SK-N-SH (cell line): ENCODE measurements at regions not wholly inside any gene's neighbourhood (a gene's known extent, or its start where the extent isn't known, plus 50 kb on each side); places are given as distances from the start of the nearest gene placed in this dataset.
"Not testable (repeated sequence)": the region's sequence is repeated elsewhere in the genome, so short reads cannot be mapped to it uniquely, and the experiment has no call there.

Experiments
- CTCF ChIA-PET: fragments of 300-600, 350-600 bp; formaldehyde crosslinking; extraction: SDS; loops from one replicate; lab custom pipeline; 2021; lab: Yijun Ruan, JAX
- POLR2A ChIA-PET: fragments of 350-600 bp; sonication (Branson Sonifier 250); formaldehyde crosslinking; extraction: SDS; loops from one replicate; lab custom pipeline; 2020; ENCODE audit warnings: antibody characterized with exemption, inconsistent platforms; lab: Yijun Ruan, JAX
- DNase-seq: peaks from one replicate; pipeline ENCODE4 v3.0.0; 2012
- H2AFZ ChIP-seq: fragments of 200-600 bp; sonication (generic); 2 replicates; pipeline ENCODE4 v1.8.1; 2016; ENCODE audit warnings: antibody characterized with exemption, mild to moderate bottlenecking, low read depth
- H3F3A ChIP-seq: fragments of 200-600 bp; sonication (generic); replicated peaks from 2 replicates; pipeline ENCODE3; 2016; ENCODE audit warnings: antibody characterized with exemption, mild to moderate bottlenecking; ENCODE audit not compliant: insufficient read depth
- H3K27ac ChIP-seq, 2 experiments: fragments of 200-500 bp in 1 of 2; fragments of 200-600 bp in 1 of 2; sonication (Bioruptor generic) in 1 of 2; sonication (generic), shearing (Covaris generic) in 1 of 2; 2 replicates each; pipeline versions ENCODE4 v1.5.1 to v1.6.1; 2014 to 2016; ENCODE audit warnings: low read depth in 2 of 2, inconsistent platforms in 1 of 2, low read length in 1 of 2, mild to moderate bottlenecking in 1 of 2, mixed read lengths in 1 of 2
- H3K27me3 ChIP-seq: fragments of 200-600 bp; sonication (generic), shearing (Covaris generic); 2 replicates; pipeline ENCODE4 v1.6.1; 2016; ENCODE audit warnings: mixed run types; ENCODE audit not compliant: insufficient read depth
- H3K36me3 ChIP-seq, 2 experiments: fragments of 200-500 bp in 1 of 2; fragments of 200-600 bp in 1 of 2; sonication (Bioruptor generic) in 1 of 2; sonication (generic) in 1 of 2; replicated peaks in 1 of 2; 2 replicates each; pipeline versions ENCODE3 to v1.5.1; 2014 to 2016; ENCODE audit warnings: low read length in 1 of 2, mild to moderate bottlenecking in 1 of 2; ENCODE audit not compliant: insufficient read depth in 2 of 2, control insufficient read depth in 1 of 2
- H3K4me1 ChIP-seq, 2 experiments: fragments of 200-500 bp in 1 of 2; fragments of 200-600 bp in 1 of 2; sonication (Bioruptor generic) in 1 of 2; sonication (generic), shearing (Covaris generic) in 1 of 2; 2 replicates each; pipeline versions ENCODE4 v1.5.1 to v1.6.1; 2014 to 2016; ENCODE audit warnings: low read depth in 1 of 2, low read length in 1 of 2, mixed run types in 1 of 2; ENCODE audit not compliant: insufficient read depth in 2 of 2, control insufficient read depth in 1 of 2
- H3K4me2 ChIP-seq: fragments of 200-600 bp; sonication (generic), shearing (Covaris generic); 2 replicates; pipeline ENCODE4 v1.6.1; 2017; ENCODE audit warnings: mixed run types
- H3K4me3 ChIP-seq, 2 experiments: fragments of 200-500 bp in 1 of 2; fragments of 200-600 bp in 1 of 2; sonication (Bioruptor generic) in 1 of 2; sonication (generic), shearing (Covaris generic) in 1 of 2; 2 replicates each; pipeline versions ENCODE4 v1.5.1 to v1.8.1; 2014 to 2016; ENCODE audit warnings: low read depth in 2 of 2, inconsistent platforms in 1 of 2, low read length in 1 of 2, mild to moderate bottlenecking in 1 of 2, mixed read lengths in 1 of 2, moderate library complexity in 1 of 2
- H3K79me2 ChIP-seq: fragments of 200-600 bp; sonication (generic); 2 replicates; pipeline ENCODE4 v1.8.1; 2017; ENCODE audit warnings: mild to moderate bottlenecking; ENCODE audit not compliant: insufficient read depth
- H3K9ac ChIP-seq: fragments of 200-600 bp; sonication (generic); 2 replicates; pipeline ENCODE4 v1.6.1; 2017; ENCODE audit warnings: mixed run types
- H3K9me2 ChIP-seq: fragments of 200-600 bp; sonication (generic); 2 replicates; pipeline ENCODE4 v1.6.1; 2017; ENCODE audit warnings: mixed run types
- H3K9me3 ChIP-seq: fragments of 200-600 bp; sonication (generic); 2 replicates; pipeline ENCODE4 v1.6.1; 2017; ENCODE audit warnings: mixed run types, mild to moderate bottlenecking, moderate library complexity
- H4K20me1 ChIP-seq: fragments of 200-600 bp; sonication (generic); 2 replicates; pipeline ENCODE4 v1.6.1; 2017; ENCODE audit warnings: mild to moderate bottlenecking, mixed run types; ENCODE audit not compliant: insufficient read depth
- CHD2 ChIP-seq: fragments of 150-350 bp; IDR thresholded peaks from 2 replicates; pipeline ENCODE4 v1.6.1; 2018; ENCODE audit warnings: low read length; ENCODE audit not compliant: partially characterized antibody
- CTCF ChIP-seq: fragments of 200-600 bp; sonication (generic); IDR thresholded peaks from 2 replicates; pipeline ENCODE4 v1.6.1; 2017; ENCODE audit warnings: antibody characterized with exemption, mild to moderate bottlenecking, moderate library complexity
- EP300 ChIP-seq, 2 experiments: IDR thresholded peaks; 2 replicates each; pipeline versions ENCODE4 v1.4.0 to v1.6.1; 2012; ENCODE audit warnings: borderline replicate concordance in 1 of 2, low read depth in 1 of 2, low read length in 1 of 2
- EZH2phosphoT487 ChIP-seq: fragments of 200-600 bp; sonication (generic); IDR thresholded peaks from 2 replicates; pipeline ENCODE4 v1.6.1; 2017; ENCODE audit warnings: low read depth, mixed run types, mild to moderate bottlenecking, antibody characterized with exemption, moderate library complexity, borderline replicate concordance
- FOXJ3 ChIP-seq: sonication (generic); formaldehyde crosslinking; IDR thresholded peaks from 2 replicates; pipeline ENCODE4 v1.5.1; 2020; ENCODE audit warnings: mild to moderate bottlenecking, missing genetic modification reagents
- FOXM1 ChIP-seq: IDR thresholded peaks from 2 replicates; pipeline ENCODE4 v1.4.0; 2012; ENCODE audit warnings: low read depth, mild to moderate bottlenecking
- GABPA ChIP-seq: IDR thresholded peaks from 2 replicates; pipeline ENCODE4 v1.4.0; 2012; ENCODE audit warnings: low read depth, mild to moderate bottlenecking
- GATA2 ChIP-seq: sonication (generic); formaldehyde crosslinking; IDR thresholded peaks from 2 replicates; pipeline ENCODE4 v1.5.0; 2020; ENCODE audit warnings: mild to moderate bottlenecking, missing genetic modification reagents
- IRF3 ChIP-seq: fragments of 150-350 bp; IDR thresholded peaks from 2 replicates; pipeline ENCODE4 v1.6.1; 2016; ENCODE audit warnings: mild to moderate bottlenecking, low read depth, low read length
- MAX ChIP-seq: IDR thresholded peaks from 2 replicates; pipeline ENCODE4 v1.4.0; 2012; ENCODE audit warnings: low read depth
- RAD21 ChIP-seq: IDR thresholded peaks from 2 replicates; pipeline ENCODE4 v1.6.1; 2012; ENCODE audit warnings: mild to moderate bottlenecking, low read length
- SIN3A ChIP-seq: IDR thresholded peaks from 2 replicates; pipeline ENCODE4 v1.6.1; 2012; ENCODE audit warnings: low read depth, mild to moderate bottlenecking, low read length, moderate library complexity, borderline replicate concordance
- TAF1 ChIP-seq: IDR thresholded peaks from 2 replicates; pipeline ENCODE4 v1.6.1; 2012; ENCODE audit warnings: low read depth, mild to moderate bottlenecking, low read length, moderate library complexity, borderline replicate concordance
- WGBS: methylation state at CpG from one replicate; pipeline ENCODE4 v1.1.6; 2017; ENCODE audit warnings: low lambda C conversion rate; 5-methylcytosine and 5-hydroxymethylcytosine counted together

- H3K36me3 ChIP-seq = no peaks in the 10 kb centered on the region
- CTCF ChIA-PET = no interaction called here
- H3K27me3 ChIP-seq = no peaks in the 10 kb centered on the region
- no peak for DNase-seq
- H3K4me2 ChIP-seq = no peak overlapping the region
- no peaks in the 10 kb centered on the region; the same call in 1 of the 2 replicates for H3K9me2 ChIP-seq
- H4K20me1 ChIP-seq = no peaks in the 10 kb centered on the region
- no peak overlapping the region for H3K4me3 ChIP-seq
- no peaks in the 10 kb centered on the region for H3F3A ChIP-seq
- H3K9me3 ChIP-seq = no peaks in the 10 kb centered on the region
- no peaks in the 10 kb centered on the region for H3K4me1 ChIP-seq
- POLR2A ChIA-PET = no interaction called here
- H2AFZ ChIP-seq = no peak overlapping the region
- TF ChIP-seq GATA2 (CRISPR knock-in tag) (no peak), RAD21 (no peak), TAF1 (no peak), EP300 (IDR thresholded peaks at IDR 0.05; ENCODE audit: borderline replicate concordance in 1 of 2, low read depth in 1 of 2, low read length in 1 of 2) (no peak), IRF3 (no peak), CHD2 (no peak), SIN3A (no peak), CTCF (no peak)
- H3K79me2 ChIP-seq = no peaks in the 10 kb centered on the region
- H3K9ac ChIP-seq = no peak overlapping the region
- H3K27ac ChIP-seq = no peak overlapping the region
Observed at GRCh38 chr3:86887876-86888275, 103.1 kb downstream of the VGLL3 start.

GRCh38 chr3:86880066-86880465, 110.9 kb downstream of the VGLL3 start:
- no peaks in the 10 kb centered on the region for H3F3A ChIP-seq

GRCh38 chr3:86876504-86877181, 114.3 kb downstream of the VGLL3 start:
- H4K20me1 ChIP-seq, H3K36me3 ChIP-seq, H3K79me2 ChIP-seq, H3K9me2 ChIP-seq, H3F3A ChIP-seq, H3K4me1 ChIP-seq, H2AFZ ChIP-seq, H3K27me3 ChIP-seq, CTCF ChIA-PET, H3K4me3 ChIP-seq, H3K27ac ChIP-seq, H3K9ac ChIP-seq, POLR2A ChIA-PET, DNase-seq, H3K4me2 ChIP-seq, H3K9me3 ChIP-seq: not testable (repeated sequence)
- WGBS = 6% methylated on average over 4 of the region's 5 CpGs

More at GRCh38 chr3:86880066-86880465, 110.9 kb downstream of the VGLL3 start:
- Histone ChIP-seq H3K4me2 (no peak overlapping the region), H3K4me1 (no peaks in the 10 kb centered on the region), H3K27ac (no peak overlapping the region), H4K20me1 (no peaks in the 10 kb centered on the region), H3K27me3 (no peaks in the 10 kb centered on the region), H3K4me3 (no peak overlapping the region), H2AFZ (no peak overlapping the region), H3K36me3 (no peaks in the 10 kb centered on the region), H3K9me3 (no peaks in the 10 kb centered on the region), H3K79me2 (no peaks in the 10 kb centered on the region), H3K9ac (no peak overlapping the region), H3K9me2 (no peaks in the 10 kb centered on the region)
- no peak for DNase-seq
- CTCF ChIA-PET = no interaction called here
- WGBS = 10% methylated on average over 6 of the region's 6 CpGs
- no peak for TF ChIP-seq EZH2phosphoT487
- no peak for TF ChIP-seq FOXJ3
- no peak for TF ChIP-seq GABPA
- TF ChIP-seq FOXM1 = no peak
- no peak for TF ChIP-seq GATA2 (CRISPR knock-in tag)
- no peak for TF ChIP-seq MAX
- no peak for TF ChIP-seq IRF3
- POLR2A ChIA-PET = no interaction called here
